ENCODE measurements at regions not wholly inside any gene's neighbourhood (a gene's known extent, or its start where the extent isn't known, plus 50 kb on each side); places are given as distances from the start of the nearest gene placed in this dataset.

DNA sequence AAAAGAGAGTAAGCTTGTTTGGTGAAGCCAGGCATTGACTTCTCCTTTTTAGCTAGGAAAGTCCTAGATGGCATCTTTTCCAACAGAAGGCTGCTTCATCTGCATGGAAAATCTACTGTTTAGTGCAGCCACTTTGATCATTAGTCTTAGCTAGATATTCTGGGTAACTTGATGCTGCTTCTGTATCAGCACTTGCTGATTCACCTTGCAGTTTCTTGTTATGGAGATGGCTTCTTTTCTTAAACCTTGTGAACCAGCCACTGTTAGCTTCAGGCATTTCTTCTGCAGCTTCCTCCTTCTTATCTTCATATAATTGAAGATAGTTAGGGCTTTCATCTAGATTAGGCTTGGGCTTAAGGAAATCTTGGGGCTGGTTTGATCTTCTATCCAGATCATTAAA is 639.7 kb downstream of the TDRD15 start:
- Histone ChIP-seq H3K9ac (ENCODE audit: low read length) (no peak overlapping the region), H3K4me3 (ENCODE audit: insufficient read depth, low read length, poor library complexity, severe bottlenecking) (no peak overlapping the region), H2AFZ (ENCODE audit: low read depth, low read length, severe bottlenecking) (no peak overlapping the region), H3K4me2 (ENCODE audit: low read depth, low read length, poor library complexity, severe bottlenecking) (no peak overlapping the region), H3K36me3 (ENCODE audit: low read length) (no peaks in the 10 kb centered on the region), H3K9me3 (ENCODE audit: insufficient read depth, low read length) (no peaks in the 10 kb centered on the region), H3K27me3 (ENCODE audit: low read length) (no peaks in the 10 kb centered on the region), H3K9me2 (replicated peaks; ENCODE audit: insufficient read depth, low read length) (no peaks in the 10 kb centered on the region), H3K27ac (ENCODE audit: low read depth, low read length) (no peak overlapping the region), H3K79me2 (ENCODE audit: insufficient read depth, low read length) (no peaks in the 10 kb centered on the region), H4K20me1 (ENCODE audit: low read depth, low read length) (no peaks in the 10 kb centered on the region), H3F3A (ENCODE audit: insufficient read depth) (no peaks in the 10 kb centered on the region)
- TF ChIP-seq EZH2phosphoT487 (conservative IDR thresholded peaks at IDR 0.05; ENCODE audit: low read length) (no peak), CTCF (IDR thresholded peaks at IDR 0.05; ENCODE audit: insufficient read depth, low read length, poor library complexity, severe bottlenecking) (no peak)

DNA sequence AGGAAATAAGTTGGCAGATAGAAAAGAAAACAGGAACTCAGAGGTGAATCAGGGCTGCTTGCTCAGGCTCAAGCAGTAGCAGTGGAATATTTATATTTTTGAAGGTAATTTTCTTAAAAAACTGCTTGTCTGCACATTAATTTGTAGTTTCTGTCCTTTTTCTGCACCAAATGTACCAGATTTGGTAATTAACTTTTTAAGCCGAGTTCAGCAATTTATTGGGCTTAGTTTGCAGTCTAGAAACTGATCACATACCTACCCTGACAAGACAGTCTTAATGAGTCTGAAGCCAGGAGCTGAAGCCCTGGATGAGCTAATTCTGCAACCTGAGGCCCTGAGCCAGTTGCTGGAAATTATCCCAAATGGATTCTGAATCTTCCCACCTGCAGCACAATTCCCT is 647.0 kb downstream of the TDRD15 start:
- Histone ChIP-seq H3K27me3 (ENCODE audit: low read length) (no peaks in the 10 kb centered on the region), H4K20me1 (ENCODE audit: low read depth, low read length) (no peaks in the 10 kb centered on the region), H3K4me3 (ENCODE audit: insufficient read depth, low read length, poor library complexity, severe bottlenecking) (no peak overlapping the region), H3K27ac (ENCODE audit: low read depth, low read length) (no peak overlapping the region), H2AFZ (ENCODE audit: low read depth, low read length, severe bottlenecking) (no peak overlapping the region), H3K36me3 (ENCODE audit: low read length) (no peaks in the 10 kb centered on the region), H3F3A (ENCODE audit: insufficient read depth) (no peaks in the 10 kb centered on the region), H3K9me3 (ENCODE audit: insufficient read depth, low read length) (no peaks in the 10 kb centered on the region), H3K79me2 (ENCODE audit: insufficient read depth, low read length) (no peaks in the 10 kb centered on the region), H3K9me2 (replicated peaks; ENCODE audit: insufficient read depth, low read length) (no peaks in the 10 kb centered on the region), H3K4me2 (ENCODE audit: low read depth, low read length, poor library complexity, severe bottlenecking) (no peak overlapping the region), H3K9ac (ENCODE audit: low read length) (no peak overlapping the region)
- TF ChIP-seq CTCF (IDR thresholded peaks at IDR 0.05; ENCODE audit: insufficient read depth, low read length, poor library complexity, severe bottlenecking) (no peak), EZH2phosphoT487 (conservative IDR thresholded peaks at IDR 0.05; ENCODE audit: low read length) (no peak)

GRCh38 chr2:21772624-21773023 is 648.9 kb downstream of the TDRD15 start:
- H2AFZ ChIP-seq (ENCODE audit: low read depth, low read length, severe bottlenecking): no peak overlapping the region

More at GRCh38 chr2:21772624-21773023, 648.9 kb downstream of the TDRD15 start:
- H3K4me2 ChIP-seq (ENCODE audit: low read depth, low read length, poor library complexity, severe bottlenecking): no peak overlapping the region
- H3K27ac ChIP-seq (ENCODE audit: low read depth, low read length): no peak overlapping the region
- H3K9me2 ChIP-seq (replicated peaks; ENCODE audit: insufficient read depth, low read length): no peaks in the 10 kb centered on the region
- no peaks in the 10 kb centered on the region for H3K27me3 ChIP-seq (ENCODE audit: low read length)
- no peaks in the 10 kb centered on the region for H3K79me2 ChIP-seq (ENCODE audit: insufficient read depth, low read length)
- no peak for TF ChIP-seq CTCF (IDR thresholded peaks at IDR 0.05; ENCODE audit: insufficient read depth, low read length, poor library complexity, severe bottlenecking)
- no peak for TF ChIP-seq EZH2phosphoT487 (conservative IDR thresholded peaks at IDR 0.05; ENCODE audit: low read length)
- no peaks in the 10 kb centered on the region for H3F3A ChIP-seq (ENCODE audit: insufficient read depth)
- H3K9me3 ChIP-seq (ENCODE audit: insufficient read depth, low read length): no peaks in the 10 kb centered on the region
- no peaks in the 10 kb centered on the region for H3K36me3 ChIP-seq (ENCODE audit: low read length)
- no peak overlapping the region for H3K9ac ChIP-seq (ENCODE audit: low read length)
- no peaks in the 10 kb centered on the region for H4K20me1 ChIP-seq (ENCODE audit: low read depth, low read length)
- no peak overlapping the region for H3K4me3 ChIP-seq (ENCODE audit: insufficient read depth, low read length, poor library complexity, severe bottlenecking)
